C4-2B (cell line): ENCODE measurements at regions not wholly inside any gene's neighbourhood (a gene's known extent, or its start where the extent isn't known, plus 50 kb on each side); places are given as distances from the start of the nearest gene placed in this dataset.

ENCODE experiments used
- H3K27ac ChIP-seq: fragments of 450-650 bp; 2 replicates; pipeline ENCODE4 v1.5.1; 2017
- ZFX ChIP-seq: fragments of 450-650 bp; IDR thresholded peaks from 2 replicates; pipeline ENCODE4 v1.6.1; 2017
- TF ChIP-seq, protein P1 (sequence below): fragments of 450-650 bp; conservative IDR thresholded peaks from 2 replicates; pipeline ENCODE4 v1.5.1; 2017; ENCODE audit warnings: mild to moderate bottlenecking

GRCh38 chr14:30507209-30507608 lies 51.7 kb upstream of the G2E3 start:
- TF ChIP-seq, protein P1, sequence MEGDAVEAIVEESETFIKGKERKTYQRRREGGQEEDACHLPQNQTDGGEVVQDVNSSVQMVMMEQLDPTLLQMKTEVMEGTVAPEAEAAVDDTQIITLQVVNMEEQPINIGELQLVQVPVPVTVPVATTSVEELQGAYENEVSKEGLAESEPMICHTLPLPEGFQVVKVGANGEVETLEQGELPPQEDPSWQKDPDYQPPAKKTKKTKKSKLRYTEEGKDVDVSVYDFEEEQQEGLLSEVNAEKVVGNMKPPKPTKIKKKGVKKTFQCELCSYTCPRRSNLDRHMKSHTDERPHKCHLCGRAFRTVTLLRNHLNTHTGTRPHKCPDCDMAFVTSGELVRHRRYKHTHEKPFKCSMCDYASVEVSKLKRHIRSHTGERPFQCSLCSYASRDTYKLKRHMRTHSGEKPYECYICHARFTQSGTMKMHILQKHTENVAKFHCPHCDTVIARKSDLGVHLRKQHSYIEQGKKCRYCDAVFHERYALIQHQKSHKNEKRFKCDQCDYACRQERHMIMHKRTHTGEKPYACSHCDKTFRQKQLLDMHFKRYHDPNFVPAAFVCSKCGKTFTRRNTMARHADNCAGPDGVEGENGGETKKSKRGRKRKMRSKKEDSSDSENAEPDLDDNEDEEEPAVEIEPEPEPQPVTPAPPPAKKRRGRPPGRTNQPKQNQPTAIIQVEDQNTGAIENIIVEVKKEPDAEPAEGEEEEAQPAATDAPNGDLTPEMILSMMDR = no peak
- TF ChIP-seq ZFX = no peak
- no peak overlapping the region for H3K27ac ChIP-seq
